Endodermal cell (in vitro differentiated cells): ENCODE measurements at regions not wholly inside any gene's neighbourhood (a gene's known extent, or its start where the extent isn't known, plus 50 kb on each side); places are given as distances from the start of the nearest gene placed in this dataset.

Experiments
- DNase-seq: peaks from one replicate; pipeline ENCODE4 v3.0.0-alpha.2; 2017
- H3K27ac ChIP-seq: 2 replicates; pipeline ENCODE4 v1.5.1; 2013; ENCODE audit warnings: mild to moderate bottlenecking, low read depth, low read length, moderate library complexity
- H3K27me3 ChIP-seq: 2 replicates; pipeline ENCODE4 v1.6.1; 2013; ENCODE audit warnings: mild to moderate bottlenecking, low read length, moderate library complexity; ENCODE audit not compliant: insufficient read depth, control insufficient read depth, poor library complexity, severe bottlenecking
- H3K36me3 ChIP-seq: 2 replicates; pipeline ENCODE4 v1.7.0; 2013; ENCODE audit warnings: mild to moderate bottlenecking, low read length, moderate library complexity; ENCODE audit not compliant: control insufficient read depth, insufficient read depth
- H3K4me1 ChIP-seq: one replicate; pipeline ENCODE4 v1.7.0; 2013; ENCODE audit warnings: low read length; ENCODE audit not compliant: control insufficient read depth, insufficient read depth
- H3K4me3 ChIP-seq: 2 replicates; pipeline ENCODE4 v1.5.1; 2013; ENCODE audit warnings: mild to moderate bottlenecking, low read length, moderate library complexity
- H3K9ac ChIP-seq: 2 replicates; pipeline ENCODE4 v1.6.1; 2013; ENCODE audit warnings: mild to moderate bottlenecking, low read length, moderate library complexity; ENCODE audit not compliant: poor library complexity, severe bottlenecking; ENCODE audit errors: extremely low read depth
- H3K9me3 ChIP-seq: 2 replicates; pipeline ENCODE4 v1.6.1; 2013; ENCODE audit warnings: mild to moderate bottlenecking, low read length, moderate library complexity; ENCODE audit not compliant: control insufficient read depth
- H3K27ac Mint-ChIP-seq: 2 replicates; pipeline ENCODE4 v1.8.0; 2020; ENCODE audit warnings: mixed read lengths
- H3K27me3 Mint-ChIP-seq: 2 replicates; pipeline ENCODE4 v1.8.0; 2021; ENCODE audit warnings: mild to moderate bottlenecking, mixed read lengths; ENCODE audit not compliant: insufficient read depth
- H3K36me3 Mint-ChIP-seq: 2 replicates; pipeline ENCODE4 v1.8.0; 2020; ENCODE audit warnings: low read depth, mixed read lengths
- H3K4me1 Mint-ChIP-seq: 2 replicates; pipeline ENCODE4 v1.8.0; 2020; ENCODE audit warnings: mixed read lengths
- H3K4me3 Mint-ChIP-seq: 2 replicates; pipeline ENCODE4 v1.8.0; 2020; ENCODE audit warnings: mild to moderate bottlenecking, moderate library complexity, mixed read lengths
- H3K9me3 Mint-ChIP-seq: 2 replicates; pipeline ENCODE4 v1.8.0; 2020; ENCODE audit warnings: mild to moderate bottlenecking, mixed read lengths
- WGBS, 2 experiments: methylation state at CpG; one replicate each; pipeline versions ENCODE4 v1.1.5 to v1.1.7; 2013; ENCODE audit warnings: missing lambda C conversion rate in 2 of 2, mixed read lengths in 1 of 2; ENCODE audit not compliant: insufficient coverage in 1 of 2, insufficient read length in 1 of 2; 5-methylcytosine and 5-hydroxymethylcytosine counted together
- TF ChIP-seq, protein P1 (sequence below): fragments of 200-600 bp; sonication (generic); conservative IDR thresholded peaks from 2 replicates; pipeline ENCODE4 v1.5.0; 2021; ENCODE audit warnings: antibody characterized with exemption, mild to moderate bottlenecking

DNA sequence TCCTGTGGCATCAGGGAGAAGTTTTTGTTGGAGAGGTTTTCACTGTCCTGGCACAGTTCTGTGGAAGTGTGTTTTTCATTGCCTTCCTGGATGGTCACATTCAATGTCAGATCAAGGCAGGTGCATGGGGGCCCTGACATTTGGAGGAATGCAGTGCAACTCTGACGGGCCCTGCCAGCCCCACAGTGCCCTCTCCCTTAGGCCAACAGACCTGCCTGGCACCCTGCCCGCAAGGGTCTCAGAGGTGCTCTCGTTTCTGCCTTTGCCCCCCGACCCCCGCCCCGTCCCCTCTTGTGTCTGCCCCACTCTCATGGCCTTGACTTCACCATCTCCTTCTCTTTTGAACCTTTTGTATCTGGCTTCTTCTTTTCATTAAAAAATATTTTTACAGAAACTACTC lies 257.2 kb upstream of the HDAC4 start:
- Histone ChIP-seq H3K27ac (no peak overlapping the region), H3K27me3 (no peaks in the 10 kb centered on the region), H3K9ac (no peak overlapping the region), H3K9me3 (no peaks in the 10 kb centered on the region), H3K4me1 (no peaks in the 10 kb centered on the region), H3K4me3 (no peak overlapping the region), H3K36me3 (no peaks in the 10 kb centered on the region)
- H3K27me3 Mint-ChIP-seq, result peaks cover 1% of the 10 kb centered on the region
- H3K4me3 Mint-ChIP-seq, result no peak overlapping the region
- TF ChIP-seq, protein P1, sequence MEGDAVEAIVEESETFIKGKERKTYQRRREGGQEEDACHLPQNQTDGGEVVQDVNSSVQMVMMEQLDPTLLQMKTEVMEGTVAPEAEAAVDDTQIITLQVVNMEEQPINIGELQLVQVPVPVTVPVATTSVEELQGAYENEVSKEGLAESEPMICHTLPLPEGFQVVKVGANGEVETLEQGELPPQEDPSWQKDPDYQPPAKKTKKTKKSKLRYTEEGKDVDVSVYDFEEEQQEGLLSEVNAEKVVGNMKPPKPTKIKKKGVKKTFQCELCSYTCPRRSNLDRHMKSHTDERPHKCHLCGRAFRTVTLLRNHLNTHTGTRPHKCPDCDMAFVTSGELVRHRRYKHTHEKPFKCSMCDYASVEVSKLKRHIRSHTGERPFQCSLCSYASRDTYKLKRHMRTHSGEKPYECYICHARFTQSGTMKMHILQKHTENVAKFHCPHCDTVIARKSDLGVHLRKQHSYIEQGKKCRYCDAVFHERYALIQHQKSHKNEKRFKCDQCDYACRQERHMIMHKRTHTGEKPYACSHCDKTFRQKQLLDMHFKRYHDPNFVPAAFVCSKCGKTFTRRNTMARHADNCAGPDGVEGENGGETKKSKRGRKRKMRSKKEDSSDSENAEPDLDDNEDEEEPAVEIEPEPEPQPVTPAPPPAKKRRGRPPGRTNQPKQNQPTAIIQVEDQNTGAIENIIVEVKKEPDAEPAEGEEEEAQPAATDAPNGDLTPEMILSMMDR, result no peak
- peaks cover 8% of the 10 kb centered on the region for H3K4me1 Mint-ChIP-seq
- H3K36me3 Mint-ChIP-seq, result no peaks in the 10 kb centered on the region
- no peaks in the 10 kb centered on the region for H3K9me3 Mint-ChIP-seq
- WGBS, 2 experiments, result 87 to 90% methylated on average over 3 to 6 of the region's 6 CpGs
- no peak for DNase-seq
- H3K27ac Mint-ChIP-seq, result no peak overlapping the region

DNA sequence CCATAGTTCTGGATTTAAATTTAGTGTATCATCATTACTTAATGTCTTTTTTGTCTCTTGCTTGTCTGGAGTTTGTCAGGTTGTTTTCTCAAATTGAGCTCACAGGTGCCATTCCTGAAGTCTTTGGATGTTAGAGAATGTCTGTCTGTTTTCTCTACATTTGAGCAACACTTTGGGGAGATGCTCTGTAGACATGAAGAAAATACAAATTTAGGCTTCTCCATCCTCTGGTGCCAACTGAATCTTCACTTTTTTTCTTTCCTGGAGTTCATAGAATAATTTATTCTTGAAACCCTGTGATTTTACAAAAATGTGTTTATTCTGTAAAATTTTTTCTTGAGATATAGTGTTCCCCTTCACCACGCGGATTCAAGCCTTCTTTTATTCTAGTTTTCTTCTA lies 256.4 kb upstream of the HDAC4 start:
- H3K27ac Mint-ChIP-seq, result no peak overlapping the region
- H3K9me3 Mint-ChIP-seq, result no peaks in the 10 kb centered on the region
- no peaks in the 10 kb centered on the region for H3K36me3 ChIP-seq
- DNase-seq, result no peak
- peaks cover 8% of the 10 kb centered on the region for H3K4me1 Mint-ChIP-seq
- no peak overlapping the region for H3K9ac ChIP-seq
- H3K4me3 Mint-ChIP-seq, result no peak overlapping the region
- no peak overlapping the region for H3K4me3 ChIP-seq
- H3K27me3 ChIP-seq, result no peaks in the 10 kb centered on the region
- no peak overlapping the region for H3K27ac ChIP-seq
- no peaks in the 10 kb centered on the region for H3K36me3 Mint-ChIP-seq
- TF ChIP-seq, protein P1, result no peak
- 60% methylated on average over 1 of the region's 2 CpGs; no CpG with 5 or more reads in 1 of the 2 experiments for WGBS, 2 experiments
- no peaks in the 10 kb centered on the region for H3K4me1 ChIP-seq
- no peaks in the 10 kb centered on the region for H3K9me3 ChIP-seq
- peaks cover 1% of the 10 kb centered on the region for H3K27me3 Mint-ChIP-seq

DNA sequence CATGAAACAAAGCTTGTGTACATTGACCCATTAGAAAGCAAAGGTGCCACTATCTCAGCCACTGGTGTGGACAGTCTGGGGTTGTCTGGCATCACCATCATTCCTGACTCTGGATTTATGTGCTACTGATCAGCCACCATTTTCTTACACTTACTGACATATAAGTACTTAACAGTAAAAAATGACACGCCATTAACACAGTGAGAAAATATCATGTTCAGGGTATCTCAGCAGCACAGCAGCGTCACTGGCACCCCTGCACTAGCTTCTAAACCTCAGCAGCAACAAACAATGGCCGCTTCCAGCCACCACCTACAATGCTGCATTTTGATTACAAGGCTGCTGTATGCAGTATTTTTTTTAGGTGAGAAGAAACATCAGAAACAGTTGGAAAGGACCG lies 253.4 kb upstream of the HDAC4 start:
- H3K4me3 ChIP-seq, result no peak overlapping the region
- H3K9me3 ChIP-seq, result no peaks in the 10 kb centered on the region
- 88 to 91% methylated on average over 3 to 4 of the region's 4 CpGs for WGBS, 2 experiments
- no peaks in the 10 kb centered on the region for H3K36me3 Mint-ChIP-seq
- H3K9ac ChIP-seq, result no peak overlapping the region
- no peaks in the 10 kb centered on the region for H3K27me3 Mint-ChIP-seq
- DNase-seq, result no peak
- H3K36me3 ChIP-seq, result no peaks in the 10 kb centered on the region
- no peak overlapping the region for H3K4me3 Mint-ChIP-seq
- H3K27ac Mint-ChIP-seq, result no peak overlapping the region
- no peaks in the 10 kb centered on the region for H3K27me3 ChIP-seq
- H3K27ac ChIP-seq, result no peak overlapping the region
- no peaks in the 10 kb centered on the region for H3K4me1 Mint-ChIP-seq
- H3K4me1 ChIP-seq, result no peaks in the 10 kb centered on the region
- H3K9me3 Mint-ChIP-seq, result peaks cover 2% of the 10 kb centered on the region
- TF ChIP-seq, protein P1, result no peak
